NCI-H2227 treated with DMSO at 0.1 percent for 48 hours (cell line): ENCODE measurements at regions not wholly inside any gene's neighbourhood (a gene's known extent, or its start where the extent isn't known, plus 50 kb on each side); places are given as distances from the start of the nearest gene placed in this dataset.
A peak's percentile ranks its signal among the peaks of the same experiment; 100 is the strongest.
"Not testable (repeated sequence)": the region's sequence is repeated elsewhere in the genome, so short reads cannot be mapped to it uniquely, and the experiment has no call there.

ENCODE experiments used
- DNase-seq: peaks from one replicate; lab custom pipeline; 2025; lab: John Stamatoyannopoulos, UW

- DNase-seq: no peak
Observed at GRCh38 chr1:195697130-195697529, 911.1 kb downstream of the KCNT2 start.

GRCh38 chr1:195686764-195687163 is 921.5 kb downstream of the KCNT2 start:
- no peak for DNase-seq

GRCh38 chr1:195664628-195665027 is 943.6 kb downstream of the KCNT2 start:
- no peak for DNase-seq

- DNase-seq: no peak
Observed at GRCh38 chr1:195663549-195664280, 944.5 kb downstream of the KCNT2 start.

GRCh38 chr1:195656780-195657179 is 951.5 kb downstream of the KCNT2 start:
- no peak for DNase-seq

GRCh38 chr1:195648875-195649274 is 959.4 kb downstream of the KCNT2 start:
- not testable (repeated sequence) for DNase-seq

- no peak for DNase-seq
Observed at GRCh38 chr1:195637539-195637938, 970.7 kb downstream of the KCNT2 start.

- DNase-seq: no peak
Observed at GRCh38 chr1:195618287-195618686, 990.0 kb downstream of the KCNT2 start.

- peak; percentile 17 for DNase-seq
Observed at GRCh38 chr1:195617106-195617505, 991.1 kb downstream of the KCNT2 start.

- no peak for DNase-seq
Observed at GRCh38 chr1:195608883-195609282, 999.4 kb downstream of the KCNT2 start.

GRCh38 chr1:195606483-195606882 is 1001.8 kb downstream of the KCNT2 start:
- DNase-seq: no peak

- no peak for DNase-seq
Observed at GRCh38 chr1:195604287-195604686, 1004.0 kb downstream of the KCNT2 start.

GRCh38 chr1:195597891-195598290 is 1010.3 kb downstream of the KCNT2 start:
- DNase-seq: no peak

GRCh38 chr1:195594773-195595172 is 1013.5 kb downstream of the KCNT2 start:
- no peak for DNase-seq

- no peak for DNase-seq
Observed at GRCh38 chr1:195594322-195594721, 1013.9 kb downstream of the KCNT2 start.

- no peak for DNase-seq
Observed at GRCh38 chr1:195591917-195592672, 1016.1 kb downstream of the KCNT2 start.

- DNase-seq: no peak
Observed at GRCh38 chr1:195590649-195591048, 1017.6 kb downstream of the KCNT2 start.

- no peak for DNase-seq
Observed at GRCh38 chr1:195584870-195585624, 1023.2 kb downstream of the KCNT2 start.

- DNase-seq: no peak
Observed at GRCh38 chr1:195580988-195581387, 1027.3 kb downstream of the KCNT2 start.

- DNase-seq: no peak
Observed at GRCh38 chr1:195577748-195578147, 1030.5 kb downstream of the KCNT2 start.

GRCh38 chr1:195576641-195577040 is 1031.6 kb downstream of the KCNT2 start:
- peak; percentile 46 for DNase-seq

GRCh38 chr1:195574511-195574910 is 1033.7 kb downstream of the KCNT2 start:
- no peak for DNase-seq

GRCh38 chr1:195569934-195570333 is 1038.3 kb downstream of the KCNT2 start:
- no peak for DNase-seq
